NCI-H1417 treated with DMSO at 0.1 percent for 48 hours (cell line): ENCODE measurements at regions not wholly inside any gene's neighbourhood (a gene's known extent, or its start where the extent isn't known, plus 50 kb on each side); places are given as distances from the start of the nearest gene placed in this dataset.

Experiments
- DNase-seq: peaks from one replicate; lab custom pipeline; 2025; lab: John Stamatoyannopoulos, UW

DNA sequence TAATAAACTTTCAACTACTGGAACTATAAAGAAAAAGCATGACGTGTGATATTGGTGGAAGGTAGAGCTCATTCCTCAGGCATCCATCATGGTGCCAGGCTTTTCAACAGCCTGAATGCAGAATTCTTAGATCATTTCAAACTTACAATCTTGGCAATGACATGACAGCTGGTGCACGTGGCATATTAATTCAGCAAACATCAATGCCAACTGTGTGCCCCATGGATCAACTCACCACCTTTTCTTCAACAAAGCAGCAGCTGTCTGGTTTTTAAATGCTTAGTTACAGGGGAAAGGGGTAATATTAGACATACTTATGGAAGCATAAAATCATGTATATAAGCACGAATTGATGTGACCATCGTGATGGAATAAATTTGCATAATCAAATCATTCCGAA, 56.0 kb upstream of the OR13F1 start:
- DNase-seq, result no peak
